ENCODE measurements at regions not wholly inside any gene's neighbourhood (a gene's known extent, or its start where the extent isn't known, plus 50 kb on each side); places are given as distances from the start of the nearest gene placed in this dataset.

DNA sequence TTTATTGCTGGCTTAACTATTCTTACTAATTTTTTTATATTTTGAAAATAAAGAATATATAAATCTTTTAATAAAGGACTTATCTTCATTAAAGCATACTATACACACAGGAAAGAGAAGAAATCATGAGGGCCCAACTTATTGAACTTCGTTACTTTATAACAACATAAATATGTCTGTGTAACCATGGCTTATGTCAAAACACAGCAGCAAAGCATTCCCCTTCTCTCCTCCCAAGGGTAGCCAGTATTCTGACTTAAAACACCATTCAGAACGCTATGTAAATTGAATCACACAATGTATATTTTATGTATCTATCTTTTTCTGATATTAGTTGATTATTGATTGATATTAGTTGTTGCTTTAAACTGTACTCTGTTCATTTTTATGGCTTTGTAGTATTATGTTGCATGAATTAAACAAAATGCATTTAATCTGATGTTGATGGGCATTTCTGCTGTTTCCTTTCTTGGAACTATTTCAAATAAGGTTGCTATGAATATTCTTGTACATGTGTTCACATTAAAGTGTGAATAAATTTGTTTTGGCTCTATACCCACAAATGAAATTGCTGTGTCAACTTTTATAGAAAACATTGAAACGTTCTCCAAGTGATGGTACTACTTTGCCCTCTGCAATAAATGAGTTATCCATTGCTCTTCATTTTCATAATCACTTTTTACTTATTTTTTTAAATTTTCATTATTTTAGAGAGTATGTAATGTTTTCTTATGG, 188.7 kb downstream of the RND3 start:
- no peak overlapping the region for H3K4me3 ChIP-seq (ENCODE audit: low read length)
- TF ChIP-seq, protein P1, sequence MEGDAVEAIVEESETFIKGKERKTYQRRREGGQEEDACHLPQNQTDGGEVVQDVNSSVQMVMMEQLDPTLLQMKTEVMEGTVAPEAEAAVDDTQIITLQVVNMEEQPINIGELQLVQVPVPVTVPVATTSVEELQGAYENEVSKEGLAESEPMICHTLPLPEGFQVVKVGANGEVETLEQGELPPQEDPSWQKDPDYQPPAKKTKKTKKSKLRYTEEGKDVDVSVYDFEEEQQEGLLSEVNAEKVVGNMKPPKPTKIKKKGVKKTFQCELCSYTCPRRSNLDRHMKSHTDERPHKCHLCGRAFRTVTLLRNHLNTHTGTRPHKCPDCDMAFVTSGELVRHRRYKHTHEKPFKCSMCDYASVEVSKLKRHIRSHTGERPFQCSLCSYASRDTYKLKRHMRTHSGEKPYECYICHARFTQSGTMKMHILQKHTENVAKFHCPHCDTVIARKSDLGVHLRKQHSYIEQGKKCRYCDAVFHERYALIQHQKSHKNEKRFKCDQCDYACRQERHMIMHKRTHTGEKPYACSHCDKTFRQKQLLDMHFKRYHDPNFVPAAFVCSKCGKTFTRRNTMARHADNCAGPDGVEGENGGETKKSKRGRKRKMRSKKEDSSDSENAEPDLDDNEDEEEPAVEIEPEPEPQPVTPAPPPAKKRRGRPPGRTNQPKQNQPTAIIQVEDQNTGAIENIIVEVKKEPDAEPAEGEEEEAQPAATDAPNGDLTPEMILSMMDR (conservative IDR thresholded peaks at IDR 0.05; ENCODE audit: low read length): no peak
- no peak for DNase-seq (ENCODE audit: low read depth)

DNA sequence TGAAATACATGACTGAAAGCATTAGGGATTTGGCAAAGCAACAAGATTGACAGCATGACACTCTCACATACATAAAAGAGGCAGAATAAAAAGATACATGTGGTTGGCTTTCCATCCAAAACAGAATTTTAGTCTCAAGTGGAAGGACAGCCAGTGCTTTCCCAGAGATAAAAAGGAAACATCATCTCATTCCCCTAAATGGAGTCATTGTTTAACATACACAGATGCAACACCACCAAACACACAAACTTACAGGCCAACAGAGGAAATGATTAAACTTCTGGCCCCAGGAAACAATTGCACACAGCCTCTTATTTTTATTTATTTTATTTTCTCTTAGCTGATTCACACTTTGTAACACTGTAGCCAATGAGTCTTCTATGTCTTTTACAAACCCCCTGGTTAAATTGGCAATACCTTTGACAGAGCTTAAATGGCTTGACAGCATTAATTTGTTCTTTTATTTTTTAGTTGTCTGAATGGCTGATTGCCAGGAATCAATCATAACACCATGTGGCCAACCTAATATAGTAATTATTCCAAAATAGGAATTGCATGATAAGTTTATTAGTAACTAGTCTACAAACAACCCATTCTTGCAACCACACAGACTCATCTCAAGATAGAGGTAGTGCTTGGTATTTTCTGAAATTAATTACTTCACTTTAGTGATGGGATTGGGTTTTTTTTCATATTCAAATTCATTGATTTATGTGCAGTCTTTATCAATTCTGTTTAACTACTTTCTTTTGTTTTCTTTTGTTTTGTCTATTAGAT, 190.5 kb downstream of the RND3 start:
- DNase-seq (ENCODE audit: low read depth): peak; percentile 60
- no peak overlapping the region for H3K4me3 ChIP-seq (ENCODE audit: low read length)
- TF ChIP-seq, protein P1 (conservative IDR thresholded peaks at IDR 0.05; ENCODE audit: low read length): no peak

DNA sequence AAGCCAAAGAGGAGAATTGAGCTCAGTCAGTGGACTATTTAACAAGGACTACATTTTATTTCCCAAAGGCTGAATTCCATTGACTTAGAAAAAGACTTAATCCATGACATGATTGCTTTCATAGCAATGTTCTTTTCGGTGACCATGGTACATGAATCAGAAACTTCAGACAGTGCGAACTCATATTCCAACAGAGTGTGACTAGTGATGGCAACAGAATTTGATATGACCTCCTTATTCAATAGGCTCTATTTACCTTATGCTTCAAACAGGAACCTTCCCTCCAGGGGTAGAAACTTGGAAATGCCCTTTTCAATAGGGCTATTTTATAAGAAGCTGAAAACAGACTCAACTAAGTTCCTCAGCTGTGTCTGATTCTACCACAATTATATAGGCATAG, 191.9 kb downstream of the RND3 start:
- no peak for DNase-seq (ENCODE audit: low read depth)
- no peak overlapping the region for H3K4me3 ChIP-seq (ENCODE audit: low read length)
- TF ChIP-seq, protein P1 (conservative IDR thresholded peaks at IDR 0.05; ENCODE audit: low read length): no peak

DNA sequence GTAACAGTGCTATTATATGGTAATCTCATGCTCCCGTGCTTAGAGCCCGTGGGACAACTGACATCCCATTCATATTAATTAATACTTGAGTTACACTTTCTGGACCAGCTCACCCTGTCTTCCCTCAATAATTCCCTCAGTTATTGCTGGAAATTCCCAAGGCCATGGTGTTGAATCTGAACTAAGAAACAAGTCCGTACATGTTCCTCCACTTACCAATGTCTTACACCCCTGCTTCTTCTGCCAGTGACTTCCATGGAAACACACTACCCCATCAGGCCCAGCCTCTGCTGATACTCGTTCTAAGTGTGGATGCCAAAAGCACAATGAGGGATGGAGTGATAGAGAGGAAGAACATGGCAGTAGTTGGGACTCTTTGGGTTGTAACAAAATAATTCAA, 193.7 kb downstream of the RND3 start:
- H3K4me3 ChIP-seq (ENCODE audit: low read length): no peak overlapping the region
- TF ChIP-seq, protein P1 (conservative IDR thresholded peaks at IDR 0.05; ENCODE audit: low read length): no peak
- DNase-seq (ENCODE audit: low read depth): no peak

DNA sequence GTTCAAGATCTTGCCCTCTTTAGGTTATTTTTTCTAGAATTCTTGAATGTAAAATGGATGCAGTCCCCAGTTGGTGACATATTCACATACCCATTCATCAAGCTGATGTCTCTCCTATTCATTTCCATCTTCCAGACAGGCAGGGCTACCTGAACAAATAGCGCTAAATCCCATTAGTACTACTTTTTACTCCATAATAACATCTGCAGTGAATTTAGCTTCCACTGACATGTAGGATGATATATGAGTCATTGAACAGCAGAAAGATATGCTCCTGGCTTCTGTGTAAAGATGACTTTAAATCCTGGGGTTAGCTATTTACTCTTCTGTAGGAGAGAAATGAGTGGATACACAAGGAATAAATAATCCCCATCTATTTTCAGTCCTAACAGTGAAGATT, 194.7 kb downstream of the RND3 start:
- no peak overlapping the region for H3K4me3 ChIP-seq (ENCODE audit: low read length)
- peak; percentile 54 for DNase-seq (ENCODE audit: low read depth)
- TF ChIP-seq, protein P1 (conservative IDR thresholded peaks at IDR 0.05; ENCODE audit: low read length): no peak

DNA sequence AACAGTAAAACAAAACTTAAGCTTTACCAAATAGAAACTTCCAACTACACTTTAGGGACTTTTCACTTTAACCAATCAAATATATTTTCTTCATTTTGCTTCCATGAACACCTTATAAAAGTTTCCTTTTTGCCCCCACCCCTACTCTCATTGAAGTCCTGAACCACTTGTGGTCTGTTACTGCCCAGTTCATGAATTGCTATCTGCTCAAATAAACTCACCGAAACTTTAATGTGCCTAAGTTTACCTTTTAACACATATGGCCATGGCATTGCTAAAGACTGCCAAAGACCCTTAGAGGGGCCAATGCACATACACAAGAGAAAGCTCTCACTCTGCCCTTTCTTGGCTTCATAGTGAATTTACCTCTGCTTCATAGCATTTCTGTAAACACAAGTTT, 195.3 kb downstream of the RND3 start:
- TF ChIP-seq, protein P1 (conservative IDR thresholded peaks at IDR 0.05; ENCODE audit: low read length): no peak
- no peak for DNase-seq (ENCODE audit: low read depth)
- H3K4me3 ChIP-seq (ENCODE audit: low read length): no peak overlapping the region

Data from AG10803 (cell line).